ENCODE measurements at regions not wholly inside any gene's neighbourhood (a gene's known extent, or its start where the extent isn't known, plus 50 kb on each side); places are given as distances from the start of the nearest gene placed in this dataset.

- peak; percentile 52; the same call in 1 of the 2 replicates for TF ChIP-seq HBP1 (CRISPR knock-in tag; IDR thresholded peaks at IDR 0.05)
- TF ChIP-seq HMG20A (CRISPR knock-in tag; conservative IDR thresholded peaks at IDR 0.05): no peak
- peak; percentile 100 for TF ChIP-seq MYNN (IDR thresholded peaks at IDR 0.05)
- TF ChIP-seq MYNN (CRISPR knock-in tag; IDR thresholded peaks at IDR 0.05): peak; percentile 90
- no peak for TF ChIP-seq HNRNPH1 (optimal IDR thresholded peaks at IDR 0.05; ENCODE audit: low read depth, low read length)
- peak; percentile 91 for TF ChIP-seq HDAC2 (IDR thresholded peaks at IDR 0.05)
- TF ChIP-seq ZNF444 (CRISPR knock-in tag; IDR thresholded peaks at IDR 0.05): peak; percentile 88
- no peak for TF ChIP-seq ZFPM2 (CRISPR knock-in tag; IDR thresholded peaks at IDR 0.05)
- TF ChIP-seq SRSF9 (IDR thresholded peaks at IDR 0.05; ENCODE audit: borderline replicate concordance, low read depth, low read length): no peak
- TF ChIP-seq CBX3 (IDR thresholded peaks at IDR 0.05; ENCODE audit: borderline replicate concordance in 1 of 2, low read length in 2 of 2): peak in 1 of 2 experiments; percentile 90; a peak in 2 of 3 replicates
- TF ChIP-seq NFIX (CRISPR knock-in tag; IDR thresholded peaks at IDR 0.05; ENCODE audit: low read depth): no peak
- no peak for TF ChIP-seq TCFL5 (CRISPR knock-in tag; conservative IDR thresholded peaks at IDR 0.05)
- no peak for TF ChIP-seq ZNF668 (CRISPR knock-in tag; IDR thresholded peaks at IDR 0.05)
- no peak for TF ChIP-seq HMG20B (CRISPR knock-in tag; IDR thresholded peaks at IDR 0.05)
- TF ChIP-seq JUN (IDR thresholded peaks at IDR 0.05; ENCODE audit: borderline replicate concordance, low read depth, low read length): peak; percentile 88
- 0 out of 2 replicates have a peak, but pooled peaks have one; percentile 43 for TF ChIP-seq JUN (CRISPR knock-in tag; IDR thresholded peaks at IDR 0.05; ENCODE audit: borderline replicate concordance)
- TF ChIP-seq SMARCE1 (IDR thresholded peaks at IDR 0.05): peak; percentile 97
- TF ChIP-seq POU5F1 (IDR thresholded peaks at IDR 0.05; ENCODE audit: borderline replicate concordance, low read depth, low read length, partially characterized antibody): no peak
- TF ChIP-seq RBM15 (IDR thresholded peaks at IDR 0.05; ENCODE audit: insufficient read depth, low read length): no peak
- TF ChIP-seq MTA2 (IDR thresholded peaks at IDR 0.05; ENCODE audit: low read depth): peak; percentile 91
- no peak for TF ChIP-seq ERF (CRISPR knock-in tag; IDR thresholded peaks at IDR 0.05)
- TF ChIP-seq CXXC5 (CRISPR knock-in tag; IDR thresholded peaks at IDR 0.05): peak; percentile 67
- no peak for TF ChIP-seq CTCF (IDR thresholded peaks at IDR 0.05 in 2 of 3, conservative IDR thresholded peaks at IDR 0.05 in 1 of 3; ENCODE audit: insufficient read depth in 2 of 3, low read depth in 1 of 3, low read length in 3 of 3)
- no peak for TF ChIP-seq U2AF2 (optimal IDR thresholded peaks at IDR 0.05; ENCODE audit: low read depth, low read length)
- TF ChIP-seq SMARCB1 (IDR thresholded peaks at IDR 0.05; ENCODE audit: insufficient read length, low read depth): peak; percentile 37
- TF ChIP-seq SOX6 (IDR thresholded peaks at IDR 0.05): peak; percentile 85
- TF ChIP-seq CBFA2T2 (conservative IDR thresholded peaks at IDR 0.05): peak; percentile 94
- TF ChIP-seq PTBP1 (IDR thresholded peaks at IDR 0.05; ENCODE audit: low read depth, low read length): no peak
- 0 out of 2 replicates have a peak, but pooled peaks have one; percentile 34 for TF ChIP-seq GATAD2A (IDR thresholded peaks at IDR 0.05)
These were observed 92.7 kb downstream of the LSMEM1 start (continued) for GRCh38 chr7:112573302-112574039.
